ENCODE measurements at regions not wholly inside any gene's neighbourhood (a gene's known extent, or its start where the extent isn't known, plus 50 kb on each side); places are given as distances from the start of the nearest gene placed in this dataset.

DNA sequence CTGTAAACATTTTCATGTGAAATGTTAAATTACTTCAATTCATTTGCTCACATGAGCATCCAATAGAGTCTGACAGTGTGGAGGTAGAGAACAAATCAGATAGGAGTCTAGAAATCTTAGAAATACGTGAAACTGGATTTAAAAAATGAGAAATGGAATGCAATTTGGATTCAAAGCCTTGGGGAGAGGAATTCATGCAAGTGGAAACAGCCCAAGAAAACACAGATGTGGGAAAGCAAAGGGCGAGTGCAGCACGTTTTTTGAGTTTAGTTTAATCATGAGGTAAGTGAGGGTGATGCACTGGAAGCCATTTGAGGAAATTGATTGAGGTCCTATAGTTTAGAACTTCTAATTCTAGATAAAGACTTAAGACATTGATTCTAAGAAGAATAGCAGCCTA lies 434.7 kb downstream of the C3orf38 start:
- no peak overlapping the region for H3K4me3 Mint-ChIP-seq
- H3K36me3 Mint-ChIP-seq: no peaks in the 10 kb centered on the region
- no peak for DNase-seq
- peaks cover 0 to 55% (median 16%) of the 10 kb centered on the region in 6 donors for H3K9me3 Mint-ChIP-seq
- H3K27me3 Mint-ChIP-seq (ENCODE audit: low read depth in 3 of 3): peaks cover 0 to 3% (median 0%) of the 10 kb centered on the region in 3 donors
- H3K27ac Mint-ChIP-seq: no peak overlapping the region
- H3K4me1 Mint-ChIP-seq: no peaks in the 10 kb centered on the region

DNA sequence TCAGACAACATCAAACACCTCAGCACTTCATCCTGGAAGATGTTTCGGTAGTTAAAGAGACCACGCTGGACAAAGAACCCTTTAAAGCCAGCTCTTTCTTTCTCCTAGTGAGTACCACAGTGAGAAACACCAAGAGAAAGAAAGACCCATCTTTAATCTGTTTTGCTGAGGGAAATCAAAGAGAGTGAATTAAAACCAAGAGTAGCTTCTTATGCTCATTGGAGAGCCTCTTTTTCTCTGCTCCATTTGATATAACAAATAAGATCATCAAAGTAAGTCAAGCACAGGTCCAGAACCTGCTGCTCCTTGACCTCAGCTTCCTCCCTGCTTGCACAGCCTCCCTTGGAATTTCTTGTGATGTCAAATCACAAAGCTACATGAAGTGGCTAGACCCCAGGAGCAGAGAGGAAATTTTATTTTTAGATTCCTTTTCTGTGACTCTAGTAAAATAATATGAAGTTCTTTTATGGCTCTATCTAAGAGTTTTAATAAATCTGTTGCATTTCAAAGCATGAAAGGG lies 436.4 kb downstream of the C3orf38 start:
- Mint-ChIP-seq H3K4me1 (no peaks in the 10 kb centered on the region), H3K4me3 (no peak overlapping the region), H3K36me3 (no peaks in the 10 kb centered on the region), H3K9me3 (peaks cover 2 to 60% (median 19%) of the 10 kb centered on the region in 6 donors), H3K27ac (no peak overlapping the region), H3K27me3 (ENCODE audit: low read depth in 3 of 3) (peaks cover 0 to 3% (median 1%) of the 10 kb centered on the region in 3 donors)
- DNase-seq: no peak

DNA sequence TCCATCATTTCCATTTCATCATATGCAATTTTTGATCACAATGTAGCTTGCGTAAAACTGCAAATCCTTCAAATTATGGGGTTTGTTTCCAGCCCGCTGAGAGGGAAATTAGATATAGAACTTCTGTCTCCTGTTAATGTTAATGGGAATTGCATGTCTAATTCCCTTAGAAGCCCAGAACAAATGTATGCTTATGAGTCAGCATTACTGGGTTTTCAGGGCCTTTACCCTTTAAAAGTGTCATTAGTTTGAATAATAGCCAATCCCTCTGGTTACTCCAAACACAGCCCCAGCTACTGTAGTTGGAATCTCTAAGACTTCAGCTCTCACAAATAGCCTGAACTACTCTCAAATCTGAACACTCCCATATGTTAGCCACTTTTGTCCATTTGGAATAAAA lies 439.4 kb downstream of the C3orf38 start:
- no peak overlapping the region for H3K4me3 Mint-ChIP-seq
- no peaks in the 10 kb centered on the region for H3K36me3 Mint-ChIP-seq
- peaks cover 0 to 3% (median 1%) of the 10 kb centered on the region in 3 donors for H3K27me3 Mint-ChIP-seq (ENCODE audit: low read depth in 3 of 3)
- no peaks in the 10 kb centered on the region for H3K4me1 Mint-ChIP-seq
- H3K9me3 Mint-ChIP-seq: peaks cover 5 to 59% (median 28%) of the 10 kb centered on the region in 6 donors
- no peak for DNase-seq
- no peak overlapping the region for H3K27ac Mint-ChIP-seq

GRCh38 chr3:88595026-88595425 lies 445.3 kb downstream of the C3orf38 start:
- no peak for DNase-seq
- no peak overlapping the region for H3K27ac Mint-ChIP-seq
- H3K36me3 Mint-ChIP-seq: no peaks in the 10 kb centered on the region
- no peaks in the 10 kb centered on the region for H3K4me1 Mint-ChIP-seq
- H3K4me3 Mint-ChIP-seq: no peak overlapping the region
- H3K9me3 Mint-ChIP-seq: peaks cover 11 to 53% (median 21%) of the 10 kb centered on the region in 6 donors
- H3K27me3 Mint-ChIP-seq (ENCODE audit: low read depth in 3 of 3): peaks cover 0 to 1% (median 0%) of the 10 kb centered on the region in 3 donors

DNA sequence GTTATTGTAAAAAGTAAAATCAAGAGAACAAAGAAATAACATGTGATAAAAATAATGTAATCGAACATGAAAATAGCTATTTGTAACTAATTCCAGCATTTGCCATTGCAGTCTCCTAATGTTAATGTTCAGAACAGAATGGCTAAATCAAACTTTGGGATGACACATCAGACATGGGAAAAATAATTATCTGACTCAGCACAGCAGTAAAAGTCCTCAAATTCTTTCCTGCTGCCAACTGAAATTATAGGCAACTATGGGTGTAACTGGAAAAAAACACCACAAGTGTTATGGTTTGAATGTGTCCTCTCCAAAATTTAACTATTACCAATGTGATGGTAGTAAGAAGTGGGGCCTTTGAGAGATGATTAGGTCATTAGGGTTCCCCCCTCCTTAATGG lies 446.7 kb downstream of the C3orf38 start:
- Mint-ChIP-seq H3K36me3 (peaks cover 0 to 5% (median 0%) of the 10 kb centered on the region in 3 donors), H3K9me3 (peaks cover 13 to 56% (median 21%) of the 10 kb centered on the region in 6 donors), H3K4me3 (no peak overlapping the region), H3K4me1 (no peaks in the 10 kb centered on the region), H3K27ac (no peak overlapping the region), H3K27me3 (ENCODE audit: low read depth in 3 of 3) (no peaks in the 10 kb centered on the region)
- no peak for DNase-seq

- H3K4me3 Mint-ChIP-seq: no peak overlapping the region
- H3K9me3 Mint-ChIP-seq: peaks cover 6 to 36% (median 14%) of the 10 kb centered on the region in 6 donors
- no peaks in the 10 kb centered on the region for H3K27me3 Mint-ChIP-seq (ENCODE audit: low read depth in 3 of 3)
- H3K36me3 Mint-ChIP-seq: no peaks in the 10 kb centered on the region
- no peak overlapping the region for H3K27ac Mint-ChIP-seq
- no peak for DNase-seq
- no peaks in the 10 kb centered on the region for H3K4me1 Mint-ChIP-seq
Observed at GRCh38 chr3:88610820-88611219, 461.1 kb downstream of the C3orf38 start.

- Mint-ChIP-seq H3K27me3 (ENCODE audit: low read depth in 3 of 3) (peaks cover 0 to 3% (median 0%) of the 10 kb centered on the region in 3 donors), H3K9me3 (peaks cover 6 to 30% (median 11%) of the 10 kb centered on the region in 6 donors), H3K36me3 (no peaks in the 10 kb centered on the region), H3K4me3 (no peak overlapping the region), H3K4me1 (no peaks in the 10 kb centered on the region), H3K27ac (no peak overlapping the region)
- no peak for DNase-seq
Observed at GRCh38 chr3:88611826-88612326, 462.1 kb downstream of the C3orf38 start.

DNA sequence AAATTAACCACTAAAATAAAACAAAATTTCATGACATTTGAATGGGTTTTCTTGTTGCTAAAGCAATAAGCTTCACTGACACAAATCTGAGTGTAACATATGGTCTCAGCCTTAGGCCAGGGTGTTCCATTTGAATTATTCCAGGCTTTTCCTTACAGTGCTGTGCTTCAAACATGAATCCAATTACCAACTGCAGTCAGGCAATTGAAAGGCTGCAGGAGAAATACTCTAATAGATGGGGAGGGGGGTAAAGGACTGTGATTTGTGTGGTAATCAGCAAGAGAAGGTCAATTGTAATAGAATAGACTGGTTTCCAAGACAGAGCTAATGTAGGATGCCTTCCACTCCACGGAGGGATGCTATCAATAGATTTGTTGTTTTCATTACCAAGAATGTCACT lies 466.7 kb downstream of the C3orf38 start:
- Mint-ChIP-seq H3K27me3 (ENCODE audit: low read depth in 3 of 3) (peaks cover 0 to 5% (median 0%) of the 10 kb centered on the region in 3 donors), H3K4me3 (no peak overlapping the region), H3K9me3 (peaks cover 4 to 29% (median 10%) of the 10 kb centered on the region in 6 donors), H3K27ac (no peak overlapping the region), H3K36me3 (no peaks in the 10 kb centered on the region), H3K4me1 (no peaks in the 10 kb centered on the region)
- no peak for DNase-seq

DNA sequence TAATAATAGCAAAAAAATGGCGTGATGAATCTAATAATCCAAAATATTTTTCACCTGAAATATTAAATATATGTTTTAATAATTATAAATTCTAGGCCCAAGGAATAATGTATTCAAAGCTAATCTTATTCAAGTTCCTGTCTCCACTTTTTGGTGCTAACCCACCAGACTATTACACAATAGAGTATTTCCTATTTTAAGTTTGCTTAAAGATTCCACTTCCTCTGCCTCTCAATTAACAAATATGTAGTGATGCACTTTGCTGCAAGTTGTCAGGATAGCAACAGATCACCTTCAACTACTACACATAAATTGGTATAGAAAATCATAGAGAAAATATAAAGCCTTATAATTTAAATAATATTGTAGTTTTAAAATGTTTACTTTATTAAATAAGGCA lies 467.5 kb downstream of the C3orf38 start:
- no peak overlapping the region for H3K27ac Mint-ChIP-seq
- DNase-seq: no peak

DNA sequence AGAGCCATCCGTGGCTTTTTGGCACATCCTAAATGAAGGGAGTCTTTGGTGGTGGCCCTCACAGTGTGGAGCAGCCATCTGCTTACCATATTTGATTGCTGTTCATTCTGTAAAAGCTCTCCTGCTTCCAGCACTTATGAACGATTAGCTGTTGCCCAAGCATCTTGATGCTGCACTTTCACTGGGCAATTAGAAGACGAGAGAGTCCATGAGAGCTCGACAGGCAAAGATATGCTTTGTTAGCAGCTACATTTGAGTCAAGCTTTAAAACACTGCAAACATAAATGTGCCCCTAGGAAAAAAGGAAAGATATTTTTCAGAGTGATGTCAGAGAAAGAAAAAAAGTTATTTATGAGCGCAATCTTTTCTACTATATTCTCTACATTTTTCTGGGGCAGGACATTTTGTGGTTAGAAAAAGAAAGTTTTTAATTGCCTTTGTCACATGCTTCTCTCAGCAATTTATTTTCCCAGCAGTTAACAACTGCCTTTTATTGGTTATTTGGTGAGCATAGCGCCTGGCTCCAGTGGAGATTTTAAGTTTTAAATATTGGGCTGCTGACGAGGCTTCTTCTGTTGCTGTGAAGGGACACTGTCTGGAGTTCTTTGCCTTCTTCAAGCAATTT lies 468.4 kb downstream of the C3orf38 start:
- peaks cover 0 to 5% (median 0%) of the 10 kb centered on the region in 3 donors for H3K27me3 Mint-ChIP-seq (ENCODE audit: low read depth in 3 of 3)
- no peak overlapping the region for H3K27ac Mint-ChIP-seq
- no peak overlapping the region for H3K4me3 Mint-ChIP-seq
- H3K9me3 Mint-ChIP-seq: peaks cover 2 to 23% (median 13%) of the 10 kb centered on the region in 6 donors
- DNase-seq: no peak
- no peaks in the 10 kb centered on the region for H3K4me1 Mint-ChIP-seq
- no peaks in the 10 kb centered on the region for H3K36me3 Mint-ChIP-seq

More for the DNA sequence above, 467.5 kb downstream of the C3orf38 start:
- H3K27me3 Mint-ChIP-seq (ENCODE audit: low read depth in 3 of 3): peaks cover 0 to 5% (median 0%) of the 10 kb centered on the region in 3 donors
- H3K36me3 Mint-ChIP-seq: no peaks in the 10 kb centered on the region
- H3K4me3 Mint-ChIP-seq: no peak overlapping the region
- no peaks in the 10 kb centered on the region for H3K4me1 Mint-ChIP-seq
- H3K9me3 Mint-ChIP-seq: peaks cover 4 to 22% (median 10%) of the 10 kb centered on the region in 6 donors

DNA sequence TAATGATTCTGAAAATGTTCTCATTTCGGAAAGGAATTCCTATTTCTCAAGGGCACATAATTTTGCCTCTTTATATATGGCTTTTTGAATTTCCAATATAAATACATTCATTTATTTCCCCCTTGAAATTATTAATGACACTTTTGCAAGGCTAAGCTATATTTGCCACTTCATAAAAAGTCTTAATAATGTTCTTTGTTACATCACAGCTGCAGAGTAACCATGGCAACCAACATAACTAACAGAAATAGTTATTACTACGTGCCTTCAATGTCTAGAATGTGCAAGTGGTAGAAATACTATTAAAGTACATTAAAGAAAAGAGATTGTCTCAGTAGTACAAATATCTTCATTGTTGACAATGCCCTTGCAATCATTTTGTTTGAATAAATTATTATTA lies 471.8 kb downstream of the C3orf38 start:
- H3K27ac Mint-ChIP-seq: no peak overlapping the region
- H3K36me3 Mint-ChIP-seq: no peaks in the 10 kb centered on the region
- peaks cover 2 to 25% (median 11%) of the 10 kb centered on the region in 6 donors for H3K9me3 Mint-ChIP-seq
- no peak for DNase-seq
- H3K27me3 Mint-ChIP-seq (ENCODE audit: low read depth in 3 of 3): peaks cover 0 to 3% (median 0%) of the 10 kb centered on the region in 3 donors
- H3K4me1 Mint-ChIP-seq: no peaks in the 10 kb centered on the region
- H3K4me3 Mint-ChIP-seq: no peak overlapping the region

DNA sequence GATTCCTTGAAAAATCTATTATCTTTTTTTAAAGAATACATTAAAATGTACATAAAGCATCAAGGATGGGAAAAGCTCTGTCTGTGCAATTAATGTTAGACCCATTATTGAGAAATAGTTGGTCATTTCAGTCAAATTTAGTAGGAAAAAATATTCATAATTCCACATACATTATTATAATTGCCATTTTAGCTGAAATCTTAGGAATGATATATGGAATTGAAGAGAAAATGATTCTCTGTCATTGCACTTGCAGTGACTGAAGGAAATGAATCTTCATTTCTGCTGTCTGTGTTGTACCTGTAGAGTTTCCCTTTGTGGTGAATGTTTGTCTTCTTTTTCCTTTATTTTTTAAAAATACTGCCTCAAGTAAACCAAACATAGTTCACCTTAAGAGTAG lies 473.9 kb downstream of the C3orf38 start:
- DNase-seq: no peak
- Mint-ChIP-seq H3K27me3 (ENCODE audit: low read depth in 3 of 3) (peaks cover 0 to 3% (median 0%) of the 10 kb centered on the region in 3 donors), H3K27ac (no peak overlapping the region), H3K9me3 (peaks cover 6 to 36% (median 17%) of the 10 kb centered on the region in 6 donors), H3K36me3 (peaks cover 0 to 2% (median 0%) of the 10 kb centered on the region in 3 donors), H3K4me1 (no peaks in the 10 kb centered on the region), H3K4me3 (no peak overlapping the region)

DNA sequence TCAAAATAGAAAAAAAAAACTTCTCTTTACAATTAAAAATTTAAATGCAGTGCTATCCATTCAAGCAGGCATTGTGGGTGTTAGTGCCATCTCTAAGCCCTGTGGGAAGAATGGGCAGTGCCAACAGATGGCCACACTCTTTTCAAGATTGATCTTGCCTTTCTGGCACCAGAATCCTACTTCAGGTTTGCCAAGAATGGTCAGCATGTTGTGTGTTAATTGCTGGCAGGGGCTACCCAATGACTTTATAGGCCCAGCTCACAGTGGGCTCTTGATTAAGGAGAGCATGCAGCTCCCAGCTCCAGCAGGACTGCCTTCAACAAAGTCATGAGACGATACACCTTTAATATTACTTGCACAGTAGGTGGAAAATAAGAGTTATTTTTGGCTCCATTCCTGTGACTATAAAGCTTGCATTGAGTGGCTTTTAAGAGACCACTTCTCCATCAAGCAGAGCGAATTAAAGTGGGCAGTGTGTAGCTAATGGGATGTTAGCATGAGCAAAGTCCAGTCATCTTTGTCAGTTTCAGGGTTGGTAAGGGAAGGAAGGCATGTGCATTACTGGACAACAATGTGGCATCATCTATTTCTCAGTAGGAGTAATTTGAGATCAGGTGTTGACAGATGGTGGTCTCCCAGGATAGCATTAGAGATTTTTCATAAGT lies 476.8 kb downstream of the C3orf38 start:
- peaks cover 9 to 43% (median 19%) of the 10 kb centered on the region in 6 donors for H3K9me3 Mint-ChIP-seq
- H3K27me3 Mint-ChIP-seq (ENCODE audit: low read depth in 3 of 3): peaks cover 0 to 2% (median 0%) of the 10 kb centered on the region in 3 donors
- H3K4me3 Mint-ChIP-seq: no peak overlapping the region
- H3K27ac Mint-ChIP-seq: no peak overlapping the region
- no peak for DNase-seq
- H3K36me3 Mint-ChIP-seq: peaks cover 0 to 3% (median 0%) of the 10 kb centered on the region in 3 donors
- no peaks in the 10 kb centered on the region for H3K4me1 Mint-ChIP-seq

- Mint-ChIP-seq H3K4me3 (no peak overlapping the region), H3K36me3 (peaks cover 0 to 3% (median 0%) of the 10 kb centered on the region in 3 donors), H3K27me3 (ENCODE audit: low read depth in 3 of 3) (peaks cover 0 to 2% (median 0%) of the 10 kb centered on the region in 3 donors), H3K27ac (no peak overlapping the region), H3K9me3 (peaks cover 9 to 51% (median 26%) of the 10 kb centered on the region in 6 donors), H3K4me1 (no peaks in the 10 kb centered on the region)
- DNase-seq: no peak
Observed at GRCh38 chr3:88628901-88629300, 478.5 kb upstream of the EPHA3 start.

All from immature natural killer cell (primary cell).